Hematopoietic multipotent progenitor cell treated with erythropoietin and hydrocortisone succinate and interleukin-3 and kit ligand, for 15 days (in vitro differentiated cells): ENCODE measurements at regions not wholly inside any gene's neighbourhood (a gene's known extent, or its start where the extent isn't known, plus 50 kb on each side); places are given as distances from the start of the nearest gene placed in this dataset.

Experiments
- DNase-seq: peaks from one replicate; pipeline ENCODE4 v3.0.0-alpha.2; 2015; ENCODE audit warnings: low spot score

DNA sequence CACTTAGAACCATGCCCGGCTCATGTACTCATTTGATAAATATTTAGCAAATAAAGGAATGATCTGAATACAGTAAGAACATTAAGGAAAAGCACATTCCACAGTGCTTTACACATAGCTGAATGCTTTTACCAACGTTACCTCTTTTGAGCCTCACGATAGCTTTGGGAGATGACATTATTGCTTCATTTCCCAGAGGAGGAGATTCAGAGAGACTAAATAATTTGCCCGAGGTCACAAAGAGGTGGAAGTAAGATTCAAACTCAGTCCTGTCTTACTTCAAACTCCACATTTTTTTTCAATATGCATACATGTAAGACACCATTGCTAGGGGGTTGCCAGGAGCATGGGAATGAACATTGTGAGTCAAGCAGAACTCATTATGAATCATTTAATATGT lies 538.5 kb downstream of the BCOR start:
- no peak for DNase-seq

DNA sequence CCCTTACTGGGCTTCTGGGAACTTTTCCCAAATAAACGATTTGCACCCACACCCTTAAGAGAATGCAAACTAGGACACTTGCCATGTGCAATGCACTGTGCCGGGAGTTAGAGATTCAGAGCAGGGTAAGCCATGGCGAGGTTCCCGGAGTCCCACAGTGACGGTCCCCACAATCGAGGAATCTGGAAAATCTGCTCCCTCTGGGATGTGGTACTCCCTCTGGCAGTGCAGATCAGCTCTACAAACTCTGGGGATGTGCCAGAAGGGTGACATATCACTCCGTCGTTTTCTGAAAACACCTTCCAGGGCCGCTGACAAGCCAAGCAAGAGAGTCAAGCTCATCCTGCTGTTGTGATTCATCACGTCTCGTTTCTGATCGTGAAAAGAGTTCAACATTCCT lies 537.5 kb downstream of the BCOR start:
- no peak for DNase-seq

DNA sequence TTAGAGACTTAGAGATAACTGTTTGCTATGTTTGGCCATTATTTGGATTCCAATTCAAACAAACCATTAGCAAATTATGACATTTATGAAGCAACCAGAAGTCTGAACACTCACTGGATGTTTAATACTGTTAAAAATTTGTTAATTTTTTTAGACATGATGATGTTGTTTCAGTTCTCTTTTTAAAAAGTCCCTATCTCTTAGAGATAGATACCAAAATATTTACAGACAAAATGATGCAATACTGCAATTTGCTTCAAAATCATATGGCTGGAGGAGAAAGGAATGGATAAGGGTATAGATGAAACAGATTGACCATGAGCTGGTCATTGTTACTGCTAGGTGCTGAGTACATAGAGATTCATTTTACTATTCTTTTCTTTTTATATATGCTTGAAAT lies 534.6 kb downstream of the BCOR start:
- no peak for DNase-seq

DNA sequence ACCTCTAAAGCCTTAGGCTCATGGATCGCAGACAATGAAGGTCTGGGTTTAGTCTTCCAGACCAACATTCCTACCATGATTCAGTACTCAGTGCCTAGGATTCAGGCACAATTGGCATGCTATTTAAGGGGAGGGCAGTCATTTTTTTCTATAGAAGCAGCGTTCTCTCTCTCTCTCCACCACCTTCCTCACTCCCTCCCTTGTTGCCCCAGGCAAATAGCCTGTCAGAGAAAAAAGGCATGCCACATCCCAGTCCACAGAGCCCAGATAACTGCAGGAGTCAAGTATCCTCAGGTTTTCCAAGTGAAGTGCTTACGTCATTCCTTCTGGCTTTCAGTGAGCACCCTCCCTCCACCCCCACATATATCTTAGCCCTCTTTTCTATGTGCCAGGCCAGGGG lies 533.0 kb downstream of the BCOR start:
- no peak for DNase-seq

DNA sequence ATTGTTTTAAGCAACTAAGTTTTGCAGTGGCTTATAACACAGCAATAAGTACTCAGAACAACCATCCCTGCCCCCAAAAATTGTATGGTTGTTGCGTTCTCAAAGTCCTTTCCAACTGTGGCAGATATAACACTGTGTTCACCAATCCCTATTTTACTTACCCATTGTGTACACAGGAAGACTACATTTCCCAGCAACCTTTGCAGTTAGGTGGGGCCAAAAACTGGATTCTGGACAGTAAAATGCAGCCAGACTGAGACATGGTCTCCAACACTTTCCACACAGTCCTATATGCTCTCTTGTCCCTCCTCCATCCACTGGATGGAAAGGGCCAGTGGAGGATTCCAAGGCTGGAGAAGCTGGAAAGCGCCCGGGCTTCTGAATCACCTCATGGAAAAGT lies 523.6 kb downstream of the BCOR start:
- DNase-seq = no peak

DNA sequence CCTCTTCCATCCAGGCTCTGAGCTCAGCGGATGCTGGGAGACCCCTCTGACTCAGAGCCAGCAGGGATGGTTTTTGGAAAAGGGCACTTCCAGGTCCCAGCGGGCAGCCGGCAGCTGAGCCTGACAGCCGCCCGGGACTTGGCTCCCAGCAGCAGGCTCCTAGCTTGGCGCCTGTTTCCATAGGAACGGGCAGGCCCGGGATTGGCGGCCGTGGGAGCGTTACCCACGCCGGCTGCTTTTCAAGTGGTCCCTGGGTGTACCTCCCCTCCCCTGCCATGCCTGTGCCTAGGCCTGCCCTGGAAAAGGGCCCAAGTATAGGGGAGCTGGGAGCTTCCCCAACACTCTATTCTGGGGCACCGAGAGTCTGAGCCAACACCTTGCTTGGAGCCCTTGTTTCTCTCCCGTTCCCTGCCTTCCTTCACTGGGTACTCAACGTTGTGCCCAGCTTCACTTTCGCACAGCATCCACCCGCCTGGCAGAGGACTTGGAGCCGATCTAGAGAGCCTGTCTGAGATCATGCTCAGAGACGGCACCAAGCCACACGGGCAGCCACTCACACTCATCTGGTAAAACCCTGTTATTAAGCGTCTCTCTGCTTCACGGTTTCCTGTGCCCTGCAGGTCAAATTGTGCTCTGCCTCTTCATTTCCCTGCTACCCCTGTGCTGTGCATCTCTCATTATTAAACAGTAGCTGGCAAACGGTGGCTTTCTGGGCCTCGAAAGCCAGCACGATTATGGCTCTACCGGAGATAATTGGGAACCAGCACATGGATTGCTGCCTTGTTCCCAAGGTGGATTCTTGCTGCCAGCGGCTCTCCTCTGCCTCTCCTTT lies 521.5 kb downstream of the BCOR start:
- no peak for DNase-seq

DNA sequence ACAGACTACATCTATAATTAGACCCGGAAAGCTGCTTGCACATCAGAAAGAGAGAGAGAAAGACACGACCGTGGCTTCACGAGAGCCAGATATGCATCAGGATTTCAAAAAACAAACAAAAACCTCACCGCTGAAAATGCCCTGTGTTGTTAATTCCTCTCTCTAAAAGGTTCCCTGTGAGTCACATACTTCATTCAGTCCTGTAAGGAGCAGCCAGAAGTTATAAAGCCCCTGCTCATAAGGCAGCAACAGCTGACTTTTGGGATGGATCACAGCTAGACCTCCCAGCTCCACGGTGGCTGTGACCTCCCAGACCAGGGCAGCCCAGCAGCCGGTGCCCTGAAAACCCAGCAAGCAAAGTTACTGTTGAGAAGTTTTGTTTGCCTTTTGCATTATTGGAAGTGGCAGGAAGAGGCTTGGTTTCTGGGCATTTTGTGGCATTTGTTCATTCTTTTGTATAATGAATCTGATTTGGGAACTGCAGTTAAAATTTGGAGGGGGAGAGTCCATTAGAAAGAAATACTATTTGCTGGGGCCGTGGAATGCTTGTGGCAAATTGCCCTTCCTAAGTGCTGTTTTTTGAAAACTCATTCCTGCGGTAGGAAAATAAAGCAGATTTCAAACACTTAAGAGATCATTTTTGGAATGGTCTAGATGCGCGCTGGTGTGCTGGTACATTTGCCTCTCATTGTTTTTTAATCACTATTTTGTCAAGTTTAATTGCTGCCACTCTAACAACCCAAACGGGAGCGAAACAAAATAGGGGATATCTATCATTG lies 520.4 kb downstream of the BCOR start:
- DNase-seq = no peak

DNA sequence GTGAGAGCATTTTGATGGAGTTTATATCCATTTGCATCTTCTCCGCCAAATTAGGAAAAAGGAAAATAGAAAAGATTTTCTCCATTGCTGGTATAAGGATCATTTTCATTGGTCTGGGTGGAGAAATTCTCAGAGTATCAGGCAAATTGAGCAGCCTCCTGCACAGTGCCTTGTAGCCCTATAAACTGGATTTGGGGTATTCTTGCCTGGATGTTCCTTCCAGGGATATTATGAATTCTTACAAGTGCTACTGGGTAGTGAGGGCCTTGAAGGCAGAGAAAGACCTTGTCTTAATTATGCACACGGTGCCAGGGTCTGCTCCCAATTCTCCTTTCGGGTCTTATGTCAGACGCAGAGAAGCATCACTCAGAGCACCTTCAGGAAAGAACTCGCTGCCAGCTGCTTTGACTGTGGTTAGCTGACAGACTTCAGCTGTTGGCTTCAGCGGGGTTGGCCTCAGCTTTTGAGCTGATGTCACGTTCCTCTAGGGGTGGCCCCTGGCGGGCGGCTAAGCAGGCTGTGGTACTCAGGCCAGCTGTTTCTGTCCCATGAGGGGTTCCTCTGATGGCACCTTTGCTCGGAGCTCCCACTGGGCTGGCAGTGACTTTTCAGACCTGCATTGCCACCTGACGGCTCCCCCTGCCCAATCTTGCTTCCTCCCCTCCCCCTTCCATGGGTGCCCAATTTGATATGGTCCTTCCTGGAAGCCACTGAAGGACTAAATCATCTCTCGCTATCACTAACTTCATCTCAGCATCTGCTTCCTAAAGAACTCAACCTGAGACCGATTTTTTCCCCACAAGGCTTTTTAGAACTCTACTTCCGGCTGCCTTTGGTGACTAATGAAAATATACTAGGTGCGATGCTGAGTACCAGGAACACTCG lies 519.5 kb downstream of the BCOR start:
- DNase-seq = no peak

DNA sequence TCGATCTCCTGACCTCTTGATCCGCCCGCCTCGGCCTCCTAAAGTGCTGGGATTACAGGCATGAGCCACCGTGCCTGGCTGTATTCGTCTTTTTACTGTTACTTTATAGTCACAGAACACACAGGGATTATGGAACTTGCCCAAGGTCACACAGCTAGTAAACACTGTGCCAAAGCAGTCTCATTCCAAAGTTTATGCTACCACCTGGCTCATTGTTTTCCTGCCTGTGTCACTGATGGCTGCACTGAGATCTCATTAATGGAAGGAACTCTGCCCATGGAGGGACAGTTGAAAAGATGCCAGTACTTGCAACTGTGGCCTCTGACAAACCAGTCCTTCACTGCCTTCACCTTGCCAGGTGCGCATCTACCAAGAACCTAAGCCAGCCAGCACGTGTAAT lies 517.7 kb downstream of the BCOR start:
- no peak for DNase-seq

DNA sequence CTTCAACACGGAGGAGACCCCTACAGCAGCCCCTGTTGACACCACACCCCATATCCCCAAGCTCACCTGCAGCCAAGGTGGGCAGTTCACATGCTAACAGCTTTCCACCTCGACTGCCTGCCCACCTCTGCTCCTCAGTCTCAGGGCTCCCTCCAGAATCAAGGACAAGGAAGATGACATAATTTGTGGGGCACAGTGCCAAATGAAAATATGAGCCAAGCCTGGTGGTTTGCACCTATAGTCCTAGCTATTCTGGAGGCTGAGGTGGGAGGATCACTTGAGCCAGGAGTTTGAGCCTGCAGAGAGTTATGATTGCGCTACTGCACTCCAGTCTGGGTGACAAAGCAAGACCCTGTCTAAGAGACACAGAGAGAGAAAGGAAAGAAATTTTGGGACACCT lies 516.3 kb downstream of the BCOR start:
- no peak for DNase-seq

DNA sequence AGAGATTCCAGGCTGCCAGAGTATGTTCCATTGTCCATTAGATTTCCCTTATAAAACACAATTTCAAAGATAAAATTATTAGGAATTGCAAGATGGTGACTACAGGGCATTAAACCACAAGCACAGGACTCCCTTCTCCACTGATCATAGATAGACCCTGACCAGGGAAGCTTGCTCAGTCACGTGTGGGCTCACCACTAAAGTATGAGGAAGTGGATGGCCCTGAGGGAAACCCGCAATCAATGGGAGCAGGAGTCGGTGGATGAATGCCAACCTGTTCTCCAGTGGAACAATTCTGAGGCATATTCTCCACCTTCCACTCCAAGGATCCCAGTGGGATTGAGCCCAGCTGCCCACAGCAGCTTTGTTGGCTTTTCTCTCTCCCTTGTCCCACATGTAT lies 515.7 kb downstream of the BCOR start:
- DNase-seq = no peak

DNA sequence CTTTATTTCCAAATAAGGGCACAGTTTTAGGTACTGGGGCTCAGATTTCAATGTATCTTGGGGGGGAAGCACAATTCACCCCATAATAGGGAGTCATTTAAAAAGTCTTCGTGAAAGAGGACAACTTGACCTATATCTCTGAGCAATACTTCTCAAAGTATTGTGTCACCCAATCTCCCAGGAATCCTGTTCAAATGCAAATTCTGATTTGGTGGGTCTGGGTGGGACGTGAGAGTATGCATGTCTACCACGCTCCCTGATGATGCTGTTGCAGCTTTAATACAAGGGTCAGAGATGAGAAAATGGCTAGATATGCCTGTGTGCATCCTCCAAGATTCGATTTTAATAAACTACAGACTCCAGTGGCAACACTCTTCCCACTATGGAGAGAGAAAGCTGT lies 514.8 kb downstream of the BCOR start:
- DNase-seq = no peak

DNA sequence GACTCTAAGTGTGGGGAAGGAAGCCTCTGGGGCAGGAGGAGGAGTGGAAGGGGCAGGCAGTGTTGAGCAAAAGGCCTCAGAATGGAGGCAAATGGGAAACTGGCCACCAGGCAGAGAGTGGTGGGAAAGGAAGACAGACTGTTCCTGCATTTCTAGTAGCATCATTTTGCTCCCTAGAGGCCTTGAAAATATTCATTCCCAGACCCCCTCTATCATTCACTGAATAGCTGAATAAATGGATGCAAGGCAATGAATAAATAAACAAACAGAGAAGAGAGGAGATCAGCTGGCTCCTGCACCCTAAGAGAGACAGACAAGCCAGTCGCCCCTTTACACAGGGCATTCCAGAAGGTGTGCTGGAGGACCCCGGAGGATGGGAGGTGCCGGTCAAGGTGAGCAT lies 511.9 kb downstream of the BCOR start:
- DNase-seq = no peak

DNA sequence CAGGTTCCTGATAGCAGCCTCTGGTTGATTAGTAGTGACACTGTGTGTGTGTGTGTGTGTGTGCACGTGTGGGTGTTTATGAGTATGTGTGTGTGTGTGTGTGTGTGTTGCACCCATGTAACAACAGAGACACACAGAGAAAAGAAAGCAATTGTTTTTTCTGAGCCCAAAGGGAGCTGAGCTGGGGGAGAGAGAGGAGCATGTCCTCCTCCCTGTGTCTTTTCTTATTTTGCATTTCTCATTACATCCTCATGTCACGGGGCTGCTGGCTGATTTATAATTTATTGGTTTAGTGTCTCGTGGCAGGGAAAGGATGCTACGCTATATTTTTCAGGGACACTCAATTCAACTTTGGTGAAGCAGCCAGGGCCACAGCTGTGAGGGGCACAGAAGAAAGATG lies 511.4 kb downstream of the BCOR start:
- DNase-seq = no peak

DNA sequence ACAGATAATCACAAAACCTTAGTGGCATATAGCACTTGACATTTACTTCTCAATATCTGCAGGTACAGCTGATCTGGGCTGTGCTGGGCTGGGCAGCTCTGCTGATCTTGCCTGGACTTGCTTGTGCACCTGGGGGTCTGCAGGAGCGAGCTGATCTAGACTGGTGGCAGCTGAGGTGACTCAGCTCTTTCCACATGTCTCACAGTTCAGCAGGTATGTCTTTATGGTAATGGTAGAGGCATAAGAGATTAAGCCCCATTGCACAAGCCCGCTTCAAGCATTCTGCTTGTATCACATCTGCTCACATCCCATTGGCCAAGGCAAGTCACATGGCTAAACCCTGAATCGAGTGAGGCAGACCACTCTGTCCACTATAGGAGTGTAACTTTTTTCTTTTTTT lies 506.7 kb downstream of the BCOR start:
- no peak for DNase-seq

DNA sequence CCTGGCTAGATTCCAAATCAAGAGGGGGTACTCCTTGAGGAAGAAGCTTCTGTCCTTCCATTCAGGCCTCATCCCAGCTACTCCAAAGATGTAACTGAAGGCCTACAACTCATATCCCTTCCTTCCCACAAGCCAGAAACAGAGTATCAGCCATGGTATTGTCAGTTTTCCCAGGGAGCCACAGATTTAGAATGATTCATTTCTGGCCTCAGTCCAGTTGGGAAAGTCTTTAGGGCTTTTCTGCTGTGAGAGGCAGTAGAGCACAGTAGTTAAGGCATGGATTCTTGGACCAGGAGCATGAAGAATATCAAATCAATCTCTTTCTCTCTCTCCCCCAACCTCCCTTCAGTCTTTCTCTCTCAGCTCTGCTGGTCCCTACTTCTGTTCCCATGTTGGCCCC lies 505.0 kb downstream of the BCOR start:
- DNase-seq = no peak

DNA sequence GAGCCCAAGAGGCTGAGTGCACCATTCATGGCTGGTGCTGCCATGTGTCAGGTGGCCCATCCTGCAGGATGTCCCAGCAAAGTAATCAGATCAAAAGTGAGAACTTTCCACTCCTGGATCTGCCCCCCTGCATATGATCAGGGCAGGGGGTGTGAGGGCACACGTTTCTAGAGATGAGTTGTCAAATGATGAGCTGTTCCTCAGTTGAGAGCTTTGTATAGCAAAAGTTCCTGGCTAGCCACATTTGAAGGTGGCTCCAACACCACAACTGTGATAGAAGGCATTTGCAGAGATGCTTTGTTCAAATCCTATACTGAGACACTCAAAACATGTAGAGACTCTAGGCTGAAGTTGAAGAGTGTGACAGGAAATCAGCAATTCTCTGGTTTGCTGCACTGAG lies 501.8 kb downstream of the BCOR start:
- no peak for DNase-seq

DNA sequence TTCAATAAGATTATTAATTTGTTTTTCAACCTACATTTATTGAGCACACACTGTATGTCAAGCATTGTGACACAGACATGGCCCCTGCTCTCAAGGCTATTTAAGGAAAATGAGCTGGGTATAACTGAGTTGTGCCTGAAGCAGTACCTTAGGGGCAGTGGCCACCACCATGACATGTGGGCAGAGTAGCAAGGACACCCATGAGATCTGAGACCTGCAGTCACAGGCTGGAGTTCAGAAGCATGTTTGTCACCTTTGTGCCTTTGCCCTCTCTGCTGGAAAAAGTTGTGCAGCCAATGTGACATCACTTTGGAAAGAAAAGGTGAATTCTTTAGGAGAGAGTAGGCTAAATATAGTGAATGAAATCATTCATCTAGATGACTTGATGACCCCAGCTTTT lies 501.3 kb downstream of the BCOR start:
- no peak for DNase-seq

DNA sequence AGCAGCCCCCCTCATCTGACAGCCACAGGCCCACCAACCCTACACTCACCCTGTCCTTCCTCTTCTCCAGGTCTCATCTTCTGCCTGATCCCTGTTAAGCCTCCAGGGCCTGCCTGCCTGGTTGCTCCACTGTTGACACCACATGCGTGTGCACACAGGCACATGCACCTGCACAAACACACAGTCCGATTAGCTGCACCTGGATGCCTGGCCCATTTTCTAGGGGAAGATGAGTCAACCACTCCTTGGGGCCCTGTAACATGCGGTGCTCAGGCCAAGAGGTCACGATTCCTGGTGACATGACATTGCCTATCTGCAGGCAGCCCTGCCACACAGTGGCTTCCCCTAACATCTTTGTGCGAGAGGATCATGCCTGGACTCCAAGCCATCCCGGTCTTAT lies 498.4 kb downstream of the BCOR start:
- DNase-seq = no peak

DNA sequence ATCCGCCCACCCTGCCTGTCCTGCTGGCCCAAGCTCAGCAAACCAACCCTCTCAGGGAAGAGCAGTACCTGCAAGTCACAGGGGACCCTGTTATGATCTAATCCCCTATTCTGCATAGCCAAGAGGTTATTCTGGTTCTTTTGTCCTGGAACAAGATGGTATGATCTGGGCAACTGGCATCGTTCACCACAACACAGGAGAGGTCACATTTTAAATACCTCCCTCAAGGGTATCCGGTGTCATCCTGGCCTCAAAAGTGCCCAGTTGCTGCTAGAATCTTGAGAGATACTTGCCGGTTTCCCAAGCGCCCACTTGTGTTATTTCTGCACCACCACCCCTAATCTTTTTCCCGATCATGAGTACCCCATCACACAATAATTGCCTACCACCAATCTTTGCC lies 497.5 kb downstream of the BCOR start:
- DNase-seq = no peak

DNA sequence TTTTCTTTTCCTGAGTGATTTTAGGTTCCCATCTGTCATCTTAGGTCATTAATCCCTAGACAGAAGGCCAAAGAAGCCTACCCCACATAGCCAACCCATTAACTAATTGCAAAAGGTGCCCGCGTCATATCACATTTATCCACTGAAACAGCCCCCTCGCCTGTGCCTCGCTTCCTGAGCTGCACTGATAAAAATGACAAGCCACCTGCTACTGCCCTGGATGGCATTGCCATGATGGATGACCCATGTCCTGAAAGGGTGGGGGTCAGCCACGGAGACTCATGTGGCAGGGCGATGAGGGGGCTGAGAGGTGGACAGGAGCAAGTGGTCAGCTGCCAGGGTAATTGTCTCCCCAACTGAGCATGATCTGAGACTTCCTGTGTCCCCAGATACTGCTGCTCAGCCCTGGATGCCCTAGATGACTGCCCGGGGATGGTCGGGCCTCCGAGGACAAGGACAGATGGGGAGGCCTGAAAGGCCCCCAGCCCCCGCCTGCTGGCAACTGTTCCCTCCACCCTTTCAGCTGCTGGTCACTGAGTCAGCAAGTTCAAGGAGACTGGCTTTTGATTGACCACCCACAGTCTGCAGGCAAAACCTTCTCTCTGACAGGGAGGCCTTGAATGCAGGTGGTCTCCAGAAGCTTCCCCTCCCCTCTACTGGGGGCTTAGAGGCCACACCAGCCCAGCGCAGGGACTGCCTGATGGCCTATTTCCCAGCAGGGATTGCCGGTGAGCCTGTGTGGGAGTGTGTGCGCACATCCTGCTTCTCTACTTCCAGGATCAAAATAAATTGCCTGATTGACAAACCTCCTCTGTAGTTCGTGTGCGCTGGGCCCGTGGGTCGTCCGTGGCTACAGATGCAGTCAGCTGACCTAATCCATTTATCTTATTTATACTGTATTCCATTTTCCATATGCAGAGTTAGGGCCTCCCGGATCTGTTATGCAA lies 496.3 kb downstream of the BCOR start:
- no peak for DNase-seq

DNA sequence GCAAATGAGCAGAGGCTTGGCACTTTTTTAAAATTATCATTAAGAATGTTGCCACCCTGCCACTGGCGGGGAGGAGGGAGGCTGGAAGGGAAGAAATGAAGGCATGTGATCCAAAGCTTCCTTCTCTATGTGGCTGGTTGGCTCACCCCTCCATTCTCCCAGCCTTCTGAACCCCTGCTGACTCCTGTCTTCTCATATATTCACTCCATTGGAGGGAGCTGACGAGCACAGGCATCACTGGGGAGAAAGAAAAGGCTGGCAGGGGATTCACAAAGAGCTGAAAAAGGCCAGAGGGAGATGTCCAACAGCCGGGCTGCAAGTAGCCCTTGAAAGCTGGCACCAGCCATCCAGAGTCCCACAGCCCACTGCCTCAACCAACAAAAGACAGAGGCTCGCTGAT lies 495.6 kb downstream of the BCOR start:
- DNase-seq = no peak
